Nephron progenitor cell (in vitro differentiated cells): ENCODE measurements at regions not wholly inside any gene's neighbourhood (a gene's known extent, or its start where the extent isn't known, plus 50 kb on each side); places are given as distances from the start of the nearest gene placed in this dataset.

ENCODE experiments used
- DNase-seq: peaks from one replicate; pipeline ENCODE4 v3.0.0; 2021
- H3K27ac Mint-ChIP-seq: 2 replicates; pipeline ENCODE4 v1.8.0; 2021; ENCODE audit warnings: mild to moderate bottlenecking, moderate library complexity, mixed read lengths
- H3K27me3 Mint-ChIP-seq: 2 replicates; pipeline ENCODE4 v1.8.0; 2021; ENCODE audit warnings: mild to moderate bottlenecking, low read depth, mixed read lengths; ENCODE audit not compliant: poor library complexity
- H3K36me3 Mint-ChIP-seq: 2 replicates; pipeline ENCODE4 v1.8.0; 2021; ENCODE audit warnings: low read depth, mixed read lengths
- H3K4me1 Mint-ChIP-seq: 2 replicates; pipeline ENCODE4 v1.8.0; 2021; ENCODE audit warnings: mixed read lengths
- H3K4me3 Mint-ChIP-seq: 2 replicates; pipeline ENCODE4 v1.8.0; 2021; ENCODE audit warnings: mild to moderate bottlenecking, moderate library complexity, mixed read lengths
- H3K9me3 Mint-ChIP-seq: 2 replicates; pipeline ENCODE4 v1.8.0; 2021; ENCODE audit warnings: mild to moderate bottlenecking, moderate library complexity, mixed read lengths
- CTCF ChIP-seq: fragments of 200-600 bp; sonication (generic); IDR thresholded peaks from 2 replicates; pipeline ENCODE4 v1.5.0; 2021; ENCODE audit warnings: antibody characterized with exemption

GRCh38 chr4:34046580-34046979 is 2197.7 kb downstream of the ARAP2 start:
- Mint-ChIP-seq H3K27ac (no peak overlapping the region), H3K36me3 (no peaks in the 10 kb centered on the region), H3K4me3 (no peak overlapping the region), H3K27me3 (no peaks in the 10 kb centered on the region), H3K4me1 (no peaks in the 10 kb centered on the region), H3K9me3 (no peaks in the 10 kb centered on the region)
- no peak for TF ChIP-seq CTCF
- DNase-seq = no peak

- TF ChIP-seq CTCF = no peak
- no peak for DNase-seq
- H3K27me3 Mint-ChIP-seq = no peaks in the 10 kb centered on the region
- no peaks in the 10 kb centered on the region for H3K36me3 Mint-ChIP-seq
- H3K9me3 Mint-ChIP-seq = no peaks in the 10 kb centered on the region
- H3K4me1 Mint-ChIP-seq = no peaks in the 10 kb centered on the region
- H3K27ac Mint-ChIP-seq = no peak overlapping the region
- H3K4me3 Mint-ChIP-seq = no peak overlapping the region
These were observed 2197.0 kb downstream of the ARAP2 start for GRCh38 chr4:34047363-34047762.

GRCh38 chr4:34066126-34066525 is 2178.2 kb downstream of the ARAP2 start:
- Mint-ChIP-seq H3K36me3 (no peaks in the 10 kb centered on the region), H3K4me3 (no peak overlapping the region), H3K27ac (no peak overlapping the region), H3K9me3 (no peaks in the 10 kb centered on the region), H3K27me3 (no peaks in the 10 kb centered on the region), H3K4me1 (no peaks in the 10 kb centered on the region)
- no peak for TF ChIP-seq CTCF
- DNase-seq = no peak

GRCh38 chr4:34091451-34091850 is 2152.9 kb downstream of the ARAP2 start:
- TF ChIP-seq CTCF = no peak
- Mint-ChIP-seq H3K36me3 (no peaks in the 10 kb centered on the region), H3K9me3 (no peaks in the 10 kb centered on the region), H3K4me3 (no peak overlapping the region), H3K27me3 (no peaks in the 10 kb centered on the region), H3K27ac (no peak overlapping the region), H3K4me1 (no peaks in the 10 kb centered on the region)
- no peak for DNase-seq

- Mint-ChIP-seq H3K27ac (no peak overlapping the region), H3K27me3 (no peaks in the 10 kb centered on the region), H3K4me1 (no peaks in the 10 kb centered on the region), H3K36me3 (no peaks in the 10 kb centered on the region), H3K4me3 (no peak overlapping the region), H3K9me3 (no peaks in the 10 kb centered on the region)
- no peak for DNase-seq
- no peak for TF ChIP-seq CTCF
These were observed 2150.2 kb downstream of the ARAP2 start for GRCh38 chr4:34094114-34094513.

- Mint-ChIP-seq H3K27me3 (no peaks in the 10 kb centered on the region), H3K36me3 (no peaks in the 10 kb centered on the region), H3K4me3 (no peak overlapping the region), H3K4me1 (no peaks in the 10 kb centered on the region), H3K27ac (no peak overlapping the region), H3K9me3 (no peaks in the 10 kb centered on the region)
- no peak for DNase-seq
- TF ChIP-seq CTCF = no peak
These were observed 2139.0 kb downstream of the ARAP2 start for GRCh38 chr4:34105311-34105710.
